ENCODE measurements at regions not wholly inside any gene's neighbourhood (a gene's known extent, or its start where the extent isn't known, plus 50 kb on each side); places are given as distances from the start of the nearest gene placed in this dataset.

GRCh38 chr1:4308806-4309205 is 345.6 kb upstream of the AJAP1 start:
- no peak for TF ChIP-seq CTCF (conservative IDR thresholded peaks at IDR 0.05; ENCODE audit: low read depth, low read length)
- no peak overlapping the region for H3K4me3 ChIP-seq (ENCODE audit: low read depth, low read length)
- DNase-seq (ENCODE audit: low read depth) = no peak

GRCh38 chr1:4309676-4310320 is 344.6 kb upstream of the AJAP1 start:
- no peak overlapping the region for H3K4me3 ChIP-seq (ENCODE audit: low read depth, low read length)
- DNase-seq (ENCODE audit: low read depth) = no peak
- no peak for TF ChIP-seq CTCF (conservative IDR thresholded peaks at IDR 0.05; ENCODE audit: low read depth, low read length)

GRCh38 chr1:4310396-4310923 is 343.9 kb upstream of the AJAP1 start:
- no peak for TF ChIP-seq CTCF (conservative IDR thresholded peaks at IDR 0.05; ENCODE audit: low read depth, low read length)
- no peak for DNase-seq (ENCODE audit: low read depth)
- no peak overlapping the region for H3K4me3 ChIP-seq (ENCODE audit: low read depth, low read length)

GRCh38 chr1:4312024-4312423 is 342.4 kb upstream of the AJAP1 start:
- DNase-seq (ENCODE audit: low read depth) = no peak
- TF ChIP-seq CTCF (conservative IDR thresholded peaks at IDR 0.05; ENCODE audit: low read depth, low read length) = no peak
- no peak overlapping the region for H3K4me3 ChIP-seq (ENCODE audit: low read depth, low read length)

- no peak for TF ChIP-seq CTCF (conservative IDR thresholded peaks at IDR 0.05; ENCODE audit: low read depth, low read length)
- no peak for DNase-seq (ENCODE audit: low read depth)
- no peak overlapping the region for H3K4me3 ChIP-seq (ENCODE audit: low read depth, low read length)
These were observed 339.2 kb upstream of the AJAP1 start for GRCh38 chr1:4315202-4315601.

GRCh38 chr1:4317207-4317606 is 337.2 kb upstream of the AJAP1 start:
- DNase-seq (ENCODE audit: low read depth) = no peak
- no peak for TF ChIP-seq CTCF (conservative IDR thresholded peaks at IDR 0.05; ENCODE audit: low read depth, low read length)
- H3K4me3 ChIP-seq (ENCODE audit: low read depth, low read length) = no peak overlapping the region

- no peak for TF ChIP-seq CTCF (conservative IDR thresholded peaks at IDR 0.05; ENCODE audit: low read depth, low read length)
- DNase-seq (ENCODE audit: low read depth) = no peak
- no peak overlapping the region for H3K4me3 ChIP-seq (ENCODE audit: low read depth, low read length)
These were observed 335.7 kb upstream of the AJAP1 start for GRCh38 chr1:4318720-4319119.

Measured in choroid plexus epithelial cell (primary cell).